ENCODE measurements at regions not wholly inside any gene's neighbourhood (a gene's known extent, or its start where the extent isn't known, plus 50 kb on each side); places are given as distances from the start of the nearest gene placed in this dataset.

DNA sequence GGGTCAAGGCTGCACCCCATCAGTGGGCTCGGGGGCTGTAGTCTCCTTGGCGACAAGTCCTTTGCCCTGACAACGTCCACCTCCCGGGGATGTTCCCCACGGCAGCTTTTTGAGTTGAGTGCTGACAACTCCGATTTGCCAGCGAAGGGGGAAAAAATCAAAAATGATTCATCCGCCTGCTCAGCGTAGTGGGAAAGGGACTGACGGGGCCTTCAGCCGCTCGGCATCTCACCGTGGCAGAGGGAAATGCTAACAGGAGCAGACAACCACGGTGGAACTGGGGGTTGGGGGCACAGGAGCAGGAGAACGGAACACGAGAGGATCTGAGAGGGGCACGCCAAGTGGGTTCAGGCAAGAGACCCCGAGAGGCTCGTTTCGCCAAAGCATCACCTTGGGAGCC lies 173.7 kb downstream of the TFAP2C start:
- TF ChIP-seq, protein P1, sequence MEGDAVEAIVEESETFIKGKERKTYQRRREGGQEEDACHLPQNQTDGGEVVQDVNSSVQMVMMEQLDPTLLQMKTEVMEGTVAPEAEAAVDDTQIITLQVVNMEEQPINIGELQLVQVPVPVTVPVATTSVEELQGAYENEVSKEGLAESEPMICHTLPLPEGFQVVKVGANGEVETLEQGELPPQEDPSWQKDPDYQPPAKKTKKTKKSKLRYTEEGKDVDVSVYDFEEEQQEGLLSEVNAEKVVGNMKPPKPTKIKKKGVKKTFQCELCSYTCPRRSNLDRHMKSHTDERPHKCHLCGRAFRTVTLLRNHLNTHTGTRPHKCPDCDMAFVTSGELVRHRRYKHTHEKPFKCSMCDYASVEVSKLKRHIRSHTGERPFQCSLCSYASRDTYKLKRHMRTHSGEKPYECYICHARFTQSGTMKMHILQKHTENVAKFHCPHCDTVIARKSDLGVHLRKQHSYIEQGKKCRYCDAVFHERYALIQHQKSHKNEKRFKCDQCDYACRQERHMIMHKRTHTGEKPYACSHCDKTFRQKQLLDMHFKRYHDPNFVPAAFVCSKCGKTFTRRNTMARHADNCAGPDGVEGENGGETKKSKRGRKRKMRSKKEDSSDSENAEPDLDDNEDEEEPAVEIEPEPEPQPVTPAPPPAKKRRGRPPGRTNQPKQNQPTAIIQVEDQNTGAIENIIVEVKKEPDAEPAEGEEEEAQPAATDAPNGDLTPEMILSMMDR (IDR thresholded peaks at IDR 0.05 in 2 of 3, conservative IDR thresholded peaks at IDR 0.05 in 1 of 3; ENCODE audit: borderline replicate concordance in 1 of 3, insufficient read depth in 1 of 3, low read depth in 2 of 3, low read length in 2 of 3), result no peak
- no peak for TF ChIP-seq YY1 (IDR thresholded peaks at IDR 0.05; ENCODE audit: extremely low read depth, insufficient replicate concordance, low read depth, low read length)
- TF ChIP-seq POLR2A (IDR thresholded peaks at IDR 0.05; ENCODE audit: borderline replicate concordance, extremely low read depth, insufficient read depth, insufficient read length), result no peak
- TF ChIP-seq, protein P2, sequence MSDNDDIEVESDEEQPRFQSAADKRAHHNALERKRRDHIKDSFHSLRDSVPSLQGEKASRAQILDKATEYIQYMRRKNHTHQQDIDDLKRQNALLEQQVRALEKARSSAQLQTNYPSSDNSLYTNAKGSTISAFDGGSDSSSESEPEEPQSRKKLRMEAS (IDR thresholded peaks at IDR 0.05), result no peak
